ENCODE measurements at regions not wholly inside any gene's neighbourhood (a gene's known extent, or its start where the extent isn't known, plus 50 kb on each side); places are given as distances from the start of the nearest gene placed in this dataset.

DNA sequence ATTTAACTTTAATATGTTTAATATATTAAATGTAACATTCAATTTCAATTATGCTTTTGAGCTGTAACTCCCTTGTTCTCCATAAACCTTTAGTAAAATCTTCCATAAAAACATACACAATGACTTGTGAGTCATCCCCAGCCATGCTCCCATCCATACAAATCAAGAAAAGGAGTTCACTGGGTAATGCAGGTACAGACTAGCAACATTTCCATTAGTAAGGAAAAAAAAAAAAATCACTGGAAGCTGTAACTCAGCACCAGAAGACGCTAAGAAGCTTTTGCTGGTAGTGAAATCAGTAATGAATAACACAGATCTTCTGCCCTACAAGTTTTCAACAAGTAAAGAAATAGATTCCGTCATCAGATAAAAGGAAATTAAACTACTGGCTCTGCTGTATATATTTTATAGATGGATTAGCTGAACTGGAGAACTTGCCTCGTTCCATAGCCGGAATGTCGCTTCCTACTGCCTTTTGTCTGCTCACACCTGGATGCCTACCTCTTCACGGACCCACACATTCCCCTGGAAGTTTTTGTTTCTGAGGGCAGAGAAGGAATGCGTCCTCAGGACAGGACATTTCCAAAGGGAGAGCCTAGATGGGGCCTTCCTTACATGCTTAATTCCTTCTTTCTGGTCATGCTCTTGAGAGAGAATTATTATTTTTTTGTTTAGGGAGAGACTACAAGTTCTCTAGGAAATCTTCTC is 298.4 kb upstream of the ANKRD50 start:
- TF ChIP-seq, protein P1, sequence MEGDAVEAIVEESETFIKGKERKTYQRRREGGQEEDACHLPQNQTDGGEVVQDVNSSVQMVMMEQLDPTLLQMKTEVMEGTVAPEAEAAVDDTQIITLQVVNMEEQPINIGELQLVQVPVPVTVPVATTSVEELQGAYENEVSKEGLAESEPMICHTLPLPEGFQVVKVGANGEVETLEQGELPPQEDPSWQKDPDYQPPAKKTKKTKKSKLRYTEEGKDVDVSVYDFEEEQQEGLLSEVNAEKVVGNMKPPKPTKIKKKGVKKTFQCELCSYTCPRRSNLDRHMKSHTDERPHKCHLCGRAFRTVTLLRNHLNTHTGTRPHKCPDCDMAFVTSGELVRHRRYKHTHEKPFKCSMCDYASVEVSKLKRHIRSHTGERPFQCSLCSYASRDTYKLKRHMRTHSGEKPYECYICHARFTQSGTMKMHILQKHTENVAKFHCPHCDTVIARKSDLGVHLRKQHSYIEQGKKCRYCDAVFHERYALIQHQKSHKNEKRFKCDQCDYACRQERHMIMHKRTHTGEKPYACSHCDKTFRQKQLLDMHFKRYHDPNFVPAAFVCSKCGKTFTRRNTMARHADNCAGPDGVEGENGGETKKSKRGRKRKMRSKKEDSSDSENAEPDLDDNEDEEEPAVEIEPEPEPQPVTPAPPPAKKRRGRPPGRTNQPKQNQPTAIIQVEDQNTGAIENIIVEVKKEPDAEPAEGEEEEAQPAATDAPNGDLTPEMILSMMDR (IDR thresholded peaks at IDR 0.05): no peak
- no peak for TF ChIP-seq POLR2A (IDR thresholded peaks at IDR 0.05)
